ENCODE measurements at regions not wholly inside any gene's neighbourhood (a gene's known extent, or its start where the extent isn't known, plus 50 kb on each side); places are given as distances from the start of the nearest gene placed in this dataset.

- TF ChIP-seq EZH2 (IDR thresholded peaks at IDR 0.05; ENCODE audit: borderline replicate concordance, low read depth, low read length, severe bottlenecking), result no peak
- TF ChIP-seq CTCF (IDR thresholded peaks at IDR 0.05; ENCODE audit: borderline replicate concordance, extremely low read depth, low read length, poor library complexity, severe bottlenecking), result no peak
Measured at GRCh38 chr1:90544356-90544755, 172.7 kb downstream of the BARHL2 start.

All from DND-41 (cell line).